Loucy (cell line): ENCODE measurements at regions not wholly inside any gene's neighbourhood (a gene's known extent, or its start where the extent isn't known, plus 50 kb on each side); places are given as distances from the start of the nearest gene placed in this dataset.

Experiments used
- H2AFZ ChIP-seq: fragments of 200-600 bp; sonication (generic); 2 replicates; pipeline ENCODE4 v1.6.0; 2016; ENCODE audit warnings: antibody characterized with exemption, mild to moderate bottlenecking, low read length, moderate library complexity
- H3F3A ChIP-seq: fragments of 200-600 bp; 2 replicates; pipeline ENCODE4 v1.6.0; 2016; ENCODE audit warnings: antibody characterized with exemption, low read depth, mild to moderate bottlenecking
- H3K27me3 ChIP-seq: fragments of 200-600 bp; sonication (generic); 2 replicates; pipeline ENCODE4 v1.6.1; 2014; ENCODE audit warnings: low read length, mild to moderate bottlenecking; ENCODE audit not compliant: insufficient read depth, poor library complexity, severe bottlenecking
- H3K36me3 ChIP-seq: fragments of 200-600 bp; sonication (generic); 2 replicates; pipeline ENCODE4 v1.6.1; 2016; ENCODE audit warnings: low read length; ENCODE audit not compliant: insufficient read depth
- H3K4me1 ChIP-seq: fragments of 200-600 bp; sonication (generic); 2 replicates; pipeline ENCODE4 v1.5.1; 2014; ENCODE audit warnings: low read length, mild to moderate bottlenecking; ENCODE audit not compliant: insufficient read depth, poor library complexity, severe bottlenecking
- H3K4me2 ChIP-seq: fragments of 200-600 bp; sonication (generic); 2 replicates; pipeline ENCODE4 v1.6.0; 2014; ENCODE audit warnings: antibody characterized with exemption, low read length, low read depth, mild to moderate bottlenecking; ENCODE audit not compliant: poor library complexity, severe bottlenecking
- H3K4me3 ChIP-seq: fragments of 200-600 bp; sonication (generic); 2 replicates; pipeline ENCODE4 v1.5.1; 2014; ENCODE audit warnings: low read length, mild to moderate bottlenecking, mixed read lengths; ENCODE audit not compliant: poor library complexity, severe bottlenecking
- H3K79me2 ChIP-seq: fragments of 200-600 bp; sonication (generic); 2 replicates; pipeline ENCODE4 v1.6.1; 2014; ENCODE audit warnings: low read length; ENCODE audit not compliant: insufficient read depth
- H3K9ac ChIP-seq: fragments of 200-600 bp; sonication (generic); 2 replicates; pipeline ENCODE4 v1.6.0; 2014; ENCODE audit warnings: mild to moderate bottlenecking, low read depth, low read length, moderate library complexity; ENCODE audit not compliant: poor library complexity, severe bottlenecking
- H3K9me2 ChIP-seq: fragments of 200-600 bp; sonication (generic); replicated peaks from 2 replicates; pipeline ENCODE4 v1.6.1; 2016; ENCODE audit warnings: low read depth, low read length, mixed read lengths
- H3K9me3 ChIP-seq: fragments of 200-600 bp; sonication (generic); 2 replicates; pipeline ENCODE4 v1.6.1; 2014; ENCODE audit warnings: mild to moderate bottlenecking, antibody characterized with exemption, low read length, low read depth; ENCODE audit not compliant: insufficient read depth
- H4K20me1 ChIP-seq: fragments of 200-600 bp; sonication (generic); 2 replicates; pipeline ENCODE4 v1.6.0; 2014; ENCODE audit warnings: antibody characterized with exemption, low read length, mild to moderate bottlenecking; ENCODE audit not compliant: insufficient read depth, poor library complexity, severe bottlenecking
- EZH2phosphoT487 ChIP-seq: fragments of 200-600 bp; IDR thresholded peaks from 2 replicates; pipeline ENCODE4 v1.6.1; 2018; ENCODE audit warnings: antibody characterized with exemption, mild to moderate bottlenecking, moderate library complexity, borderline replicate concordance
- TF ChIP-seq, protein P1 (sequence below): fragments of 200-600 bp; sonication (generic); conservative IDR thresholded peaks from 2 replicates; pipeline ENCODE4 v1.5.1; 2014; ENCODE audit warnings: mild to moderate bottlenecking, antibody characterized with exemption, low read length

- H2AFZ ChIP-seq, result no peak overlapping the region
- H3K4me1 ChIP-seq, result no peaks in the 10 kb centered on the region
- H3K9me3 ChIP-seq, result peaks cover 3% of the 10 kb centered on the region; the same call in 1 of the 2 replicates
- H3K4me3 ChIP-seq, result no peak overlapping the region
- no peaks in the 10 kb centered on the region for H3K79me2 ChIP-seq
- H3K36me3 ChIP-seq, result no peaks in the 10 kb centered on the region
- no peaks in the 10 kb centered on the region for H3F3A ChIP-seq
- H4K20me1 ChIP-seq, result no peaks in the 10 kb centered on the region
- no peak overlapping the region for H3K4me2 ChIP-seq
- no peak overlapping the region for H3K9ac ChIP-seq
- H3K27me3 ChIP-seq, result no peaks in the 10 kb centered on the region
- H3K9me2 ChIP-seq, result no peaks in the 10 kb centered on the region
- no peak for TF ChIP-seq EZH2phosphoT487
- TF ChIP-seq, protein P1, sequence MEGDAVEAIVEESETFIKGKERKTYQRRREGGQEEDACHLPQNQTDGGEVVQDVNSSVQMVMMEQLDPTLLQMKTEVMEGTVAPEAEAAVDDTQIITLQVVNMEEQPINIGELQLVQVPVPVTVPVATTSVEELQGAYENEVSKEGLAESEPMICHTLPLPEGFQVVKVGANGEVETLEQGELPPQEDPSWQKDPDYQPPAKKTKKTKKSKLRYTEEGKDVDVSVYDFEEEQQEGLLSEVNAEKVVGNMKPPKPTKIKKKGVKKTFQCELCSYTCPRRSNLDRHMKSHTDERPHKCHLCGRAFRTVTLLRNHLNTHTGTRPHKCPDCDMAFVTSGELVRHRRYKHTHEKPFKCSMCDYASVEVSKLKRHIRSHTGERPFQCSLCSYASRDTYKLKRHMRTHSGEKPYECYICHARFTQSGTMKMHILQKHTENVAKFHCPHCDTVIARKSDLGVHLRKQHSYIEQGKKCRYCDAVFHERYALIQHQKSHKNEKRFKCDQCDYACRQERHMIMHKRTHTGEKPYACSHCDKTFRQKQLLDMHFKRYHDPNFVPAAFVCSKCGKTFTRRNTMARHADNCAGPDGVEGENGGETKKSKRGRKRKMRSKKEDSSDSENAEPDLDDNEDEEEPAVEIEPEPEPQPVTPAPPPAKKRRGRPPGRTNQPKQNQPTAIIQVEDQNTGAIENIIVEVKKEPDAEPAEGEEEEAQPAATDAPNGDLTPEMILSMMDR, result no peak
These were observed 179.6 kb downstream of the ASB1 start for GRCh38 chr2:238606311-238606710.

DNA sequence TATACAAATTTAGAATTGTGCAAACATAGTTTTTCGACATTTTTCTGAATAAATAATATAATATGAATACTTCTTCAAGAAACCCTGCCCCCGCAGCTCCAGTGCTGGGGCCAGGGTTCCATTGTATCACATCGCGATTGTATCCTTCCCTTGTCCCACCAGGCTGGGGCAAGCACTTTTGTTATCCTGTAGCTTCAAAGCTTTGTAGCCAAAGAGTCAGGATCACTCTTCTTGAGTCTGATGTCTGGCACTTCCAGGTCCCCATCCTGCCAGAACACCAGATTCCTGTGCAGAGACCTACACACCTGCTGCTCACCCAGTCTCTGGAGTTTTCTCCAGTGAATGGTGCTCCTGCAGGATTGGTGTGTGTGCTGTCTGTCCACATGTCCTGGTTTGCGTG lies 186.9 kb downstream of the ASB1 start:
- no peaks in the 10 kb centered on the region; the same call in 1 of the 2 replicates for H3K9me3 ChIP-seq
- H3K9ac ChIP-seq, result no peak overlapping the region
- TF ChIP-seq EZH2phosphoT487, result no peak
- H2AFZ ChIP-seq, result no peak overlapping the region
- no peaks in the 10 kb centered on the region for H3K79me2 ChIP-seq
- no peaks in the 10 kb centered on the region for H4K20me1 ChIP-seq
- no peaks in the 10 kb centered on the region for H3F3A ChIP-seq
- no peaks in the 10 kb centered on the region for H3K36me3 ChIP-seq
- no peaks in the 10 kb centered on the region for H3K27me3 ChIP-seq
- no peak overlapping the region for H3K4me3 ChIP-seq
- no peaks in the 10 kb centered on the region for H3K9me2 ChIP-seq
- no peaks in the 10 kb centered on the region for H3K4me1 ChIP-seq
- no peak overlapping the region for H3K4me2 ChIP-seq

- TF ChIP-seq, protein P1, result no peak
- no peak for TF ChIP-seq EZH2phosphoT487
- Histone ChIP-seq H3K9me2 (no peaks in the 10 kb centered on the region), H3F3A (no peaks in the 10 kb centered on the region), H3K4me2 (no peak overlapping the region), H3K36me3 (no peaks in the 10 kb centered on the region), H2AFZ (no peak overlapping the region), H3K9me3 (no peaks in the 10 kb centered on the region; the same call in 1 of the 2 replicates), H3K4me3 (no peak overlapping the region), H4K20me1 (no peaks in the 10 kb centered on the region), H3K79me2 (no peaks in the 10 kb centered on the region), H3K4me1 (no peaks in the 10 kb centered on the region), H3K9ac (no peak overlapping the region), H3K27me3 (no peaks in the 10 kb centered on the region)
These were observed 187.6 kb downstream of the ASB1 start for GRCh38 chr2:238614376-238614775.

GRCh38 chr2:238615187-238615586 lies 188.5 kb downstream of the ASB1 start:
- H3K27me3 ChIP-seq, result no peaks in the 10 kb centered on the region
- H3K36me3 ChIP-seq, result no peaks in the 10 kb centered on the region
- H3K4me2 ChIP-seq, result no peak overlapping the region
- TF ChIP-seq, protein P1, result no peak; the same call in 1 of the 2 replicates
- TF ChIP-seq EZH2phosphoT487, result no peak
- H3K9me2 ChIP-seq, result no peaks in the 10 kb centered on the region
- no peak overlapping the region for H2AFZ ChIP-seq
- no peaks in the 10 kb centered on the region for H3K9me3 ChIP-seq
- no peaks in the 10 kb centered on the region for H4K20me1 ChIP-seq
- no peaks in the 10 kb centered on the region for H3K4me1 ChIP-seq
- no peak overlapping the region for H3K9ac ChIP-seq
- H3K79me2 ChIP-seq, result no peaks in the 10 kb centered on the region
- no peaks in the 10 kb centered on the region for H3F3A ChIP-seq
- H3K4me3 ChIP-seq, result no peak overlapping the region
